Skeletal muscle tissue (tissue), 3 donors: ENCODE measurements at regions not wholly inside any gene's neighbourhood (a gene's known extent, or its start where the extent isn't known, plus 50 kb on each side); places are given as distances from the start of the nearest gene placed in this dataset.

Experiments
- H3K27ac ChIP-seq: one replicate; pipeline ENCODE4 v1.7.0; 2013; ENCODE audit warnings: mild to moderate bottlenecking, low read depth, low read length, inconsistent platforms
- H3K27me3 ChIP-seq, 3 donors: one replicate each; pipeline ENCODE4 v1.7.0; 2013; ENCODE audit warnings: low read length in 3 of 3; ENCODE audit not compliant: control insufficient read depth in 3 of 3, insufficient read depth in 3 of 3
- H3K36me3 ChIP-seq, 3 donors: one replicate each; pipeline ENCODE4 v1.7.0; 2013; ENCODE audit warnings: low read length in 3 of 3; ENCODE audit not compliant: control insufficient read depth in 3 of 3, insufficient read depth in 3 of 3
- H3K4me1 ChIP-seq, 3 donors: one replicate each; pipeline ENCODE4 v1.7.0; 2013; ENCODE audit warnings: low read length in 3 of 3, mild to moderate bottlenecking in 3 of 3; ENCODE audit not compliant: control insufficient read depth in 3 of 3, insufficient read depth in 3 of 3
- H3K4me3 ChIP-seq, 3 donors: one replicate each; pipeline ENCODE4 v1.7.0; 2013; ENCODE audit warnings: low read length in 3 of 3
- H3K9ac ChIP-seq, 3 donors: one replicate each; pipeline ENCODE4 v1.7.0; 2013; ENCODE audit warnings: low read length in 3 of 3, mild to moderate bottlenecking in 3 of 3, moderate library complexity in 2 of 3, low read depth in 1 of 3
- H3K9me3 ChIP-seq, 3 donors: one replicate each; pipeline ENCODE4 v1.7.0; 2013; ENCODE audit warnings: low read length in 3 of 3; ENCODE audit not compliant: control insufficient read depth in 3 of 3
- donor health status: Osteomylitis.

- Histone ChIP-seq H3K9ac (no peak overlapping the region), H3K4me3 (no peak overlapping the region), H3K27ac (no peak overlapping the region), H3K4me1 (no peaks in the 10 kb centered on the region), H3K36me3 (no peaks in the 10 kb centered on the region), H3K27me3 (no peaks in the 10 kb centered on the region), H3K9me3 (peaks cover 0 to 3% (median 0%) of the 10 kb centered on the region in 3 donors)
Measured at GRCh38 chr4:96523611-96524010, 683.7 kb downstream of the PDHA2 start.

- H3K27me3 ChIP-seq, result no peaks in the 10 kb centered on the region
- H3K36me3 ChIP-seq, result no peaks in the 10 kb centered on the region
- H3K9me3 ChIP-seq, result peaks cover 0 to 3% (median 0%) of the 10 kb centered on the region in 3 donors
- no peak overlapping the region for H3K27ac ChIP-seq
- no peak overlapping the region for H3K9ac ChIP-seq
- H3K4me1 ChIP-seq, result no peaks in the 10 kb centered on the region
- H3K4me3 ChIP-seq, result no peak overlapping the region
Measured at GRCh38 chr4:96524311-96524875, 684.5 kb downstream of the PDHA2 start.

- H3K36me3 ChIP-seq, result no peaks in the 10 kb centered on the region
Measured at GRCh38 chr4:96525898-96526297, 686.0 kb downstream of the PDHA2 start.

GRCh38 chr4:96526625-96527024 is 686.7 kb downstream of the PDHA2 start:
- H3K9me3 ChIP-seq, result peaks cover 0 to 3% (median 0%) of the 10 kb centered on the region in 3 donors
- no peak overlapping the region for H3K4me3 ChIP-seq
- H3K27me3 ChIP-seq, result no peaks in the 10 kb centered on the region
- no peak overlapping the region for H3K27ac ChIP-seq
- no peak overlapping the region for H3K9ac ChIP-seq
- no peaks in the 10 kb centered on the region for H3K4me1 ChIP-seq
- no peaks in the 10 kb centered on the region for H3K36me3 ChIP-seq

More at GRCh38 chr4:96525898-96526297, 686.0 kb downstream of the PDHA2 start:
- H3K27me3 ChIP-seq, result no peaks in the 10 kb centered on the region
- H3K9me3 ChIP-seq, result peaks cover 0 to 3% (median 0%) of the 10 kb centered on the region in 3 donors
- H3K27ac ChIP-seq, result no peak overlapping the region
- no peak overlapping the region for H3K4me3 ChIP-seq
- no peak overlapping the region for H3K9ac ChIP-seq
- no peaks in the 10 kb centered on the region for H3K4me1 ChIP-seq

- Histone ChIP-seq H3K9me3 (no peaks in the 10 kb centered on the region), H3K4me3 (no peak overlapping the region), H3K36me3 (no peaks in the 10 kb centered on the region), H3K9ac (no peak overlapping the region), H3K27ac (no peak overlapping the region), H3K4me1 (no peaks in the 10 kb centered on the region), H3K27me3 (no peaks in the 10 kb centered on the region)
Measured at GRCh38 chr4:96531836-96532235, 691.9 kb downstream of the PDHA2 start.

- Histone ChIP-seq H3K27me3 (no peaks in the 10 kb centered on the region), H3K4me3 (no peak overlapping the region), H3K4me1 (no peaks in the 10 kb centered on the region), H3K9me3 (no peaks in the 10 kb centered on the region), H3K27ac (no peak overlapping the region), H3K9ac (no peak overlapping the region), H3K36me3 (no peaks in the 10 kb centered on the region)
Measured at GRCh38 chr4:96543346-96543745, 703.5 kb downstream of the PDHA2 start.

- Histone ChIP-seq H3K36me3 (no peaks in the 10 kb centered on the region), H3K27ac (no peak overlapping the region), H3K27me3 (no peaks in the 10 kb centered on the region), H3K4me1 (no peaks in the 10 kb centered on the region), H3K9ac (no peak overlapping the region), H3K9me3 (no peaks in the 10 kb centered on the region), H3K4me3 (no peak overlapping the region)
Measured at GRCh38 chr4:96558466-96558865, 718.6 kb downstream of the PDHA2 start.

GRCh38 chr4:96566755-96567154 is 726.9 kb downstream of the PDHA2 start:
- Histone ChIP-seq H3K36me3 (no peaks in the 10 kb centered on the region), H3K9ac (no peak overlapping the region), H3K9me3 (no peaks in the 10 kb centered on the region), H3K4me1 (no peaks in the 10 kb centered on the region), H3K27ac (no peak overlapping the region), H3K27me3 (no peaks in the 10 kb centered on the region), H3K4me3 (no peak overlapping the region)

- Histone ChIP-seq H3K36me3 (no peaks in the 10 kb centered on the region), H3K4me1 (no peaks in the 10 kb centered on the region), H3K27ac (no peak overlapping the region), H3K9ac (no peak overlapping the region), H3K4me3 (no peak overlapping the region), H3K27me3 (no peaks in the 10 kb centered on the region), H3K9me3 (no peaks in the 10 kb centered on the region)
Measured at GRCh38 chr4:96585304-96585703, 745.4 kb downstream of the PDHA2 start.

GRCh38 chr4:96593422-96593821 is 753.5 kb downstream of the PDHA2 start:
- no peak overlapping the region for H3K9ac ChIP-seq
- no peak overlapping the region for H3K27ac ChIP-seq
- H3K36me3 ChIP-seq, result no peaks in the 10 kb centered on the region
- no peaks in the 10 kb centered on the region for H3K27me3 ChIP-seq
- H3K4me1 ChIP-seq, result no peaks in the 10 kb centered on the region
- H3K9me3 ChIP-seq, result no peaks in the 10 kb centered on the region
- no peak overlapping the region for H3K4me3 ChIP-seq
